Naive B cell (primary cell): ENCODE measurements at regions not wholly inside any gene's neighbourhood (a gene's known extent, or its start where the extent isn't known, plus 50 kb on each side); places are given as distances from the start of the nearest gene placed in this dataset.
"Not testable (repeated sequence)": the region's sequence is repeated elsewhere in the genome, so short reads cannot be mapped to it uniquely, and the experiment has no call there.

Experiments used
- ATAC-seq, 2 donors: fragments of 150-1000 bp; cut with Tn5 transposase; 2 replicates each; pipeline ENCODE4 v1.10.0; 2021; ENCODE audit warnings: low read depth in 2 of 2, mild to moderate bottlenecking in 2 of 2, moderate library complexity in 2 of 2
- DNase-seq: peaks from one replicate; pipeline ENCODE4 v3.0.0; 2022
- H3K27ac Mint-ChIP-seq, 6 donors: one replicate each; pipeline ENCODE4 v1.8.0; 2020 to 2022; ENCODE audit warnings: mild to moderate bottlenecking in 6 of 6, mixed read lengths in 6 of 6, moderate library complexity in 5 of 6, inconsistent platforms in 2 of 6
- H3K27me3 Mint-ChIP-seq, 3 donors: one replicate each; pipeline ENCODE4 v1.8.0; 2021 to 2022; ENCODE audit warnings: mixed read lengths in 3 of 3, mild to moderate bottlenecking in 1 of 3
- H3K36me3 Mint-ChIP-seq, 2 donors: one replicate each; pipeline ENCODE4 v1.8.0; 2020 to 2022; ENCODE audit warnings: mixed read lengths in 2 of 2, inconsistent platforms in 1 of 2, mild to moderate bottlenecking in 1 of 2
- H3K4me1 Mint-ChIP-seq, 3 donors: one replicate each; pipeline ENCODE4 v1.8.0; 2020 to 2022; ENCODE audit warnings: mixed read lengths in 3 of 3, inconsistent platforms in 1 of 3, mild to moderate bottlenecking in 1 of 3, moderate library complexity in 1 of 3
- H3K4me3 Mint-ChIP-seq, 8 donors: one replicate each; pipeline ENCODE4 v1.8.0; 2020 to 2022; ENCODE audit warnings: mild to moderate bottlenecking in 8 of 8, mixed read lengths in 8 of 8, moderate library complexity in 8 of 8, inconsistent platforms in 2 of 8
- H3K9me3 Mint-ChIP-seq, 7 donors: one replicate each; pipeline ENCODE4 v1.8.0; 2020 to 2022; ENCODE audit warnings: mixed read lengths in 7 of 7, mild to moderate bottlenecking in 5 of 7, inconsistent platforms in 2 of 7, moderate library complexity in 1 of 7

- Mint-ChIP-seq H3K9me3 (peaks cover 0 to 10% (median 5%) of the 10 kb centered on the region in 7 donors), H3K36me3 (no peaks in the 10 kb centered on the region), H3K4me1 (peaks cover 10 to 19% (median 16%) of the 10 kb centered on the region in 3 donors), H3K27ac (peak overlapping the region in 1 of 6 donors; percentile 79), H3K27me3 (no peaks in the 10 kb centered on the region), H3K4me3 (peak overlapping the region in 1 of 8 donors; percentile 36)
- DNase-seq: no peak
- ATAC-seq: no peak
Measured at GRCh38 chr12:24349051-24349799, 399.8 kb upstream of the SOX5 start.

GRCh38 chr12:24348180-24348579 lies 398.7 kb upstream of the SOX5 start:
- not testable (repeated sequence) for H3K9me3 Mint-ChIP-seq, ATAC-seq, H3K27ac Mint-ChIP-seq, DNase-seq, H3K27me3 Mint-ChIP-seq, H3K4me3 Mint-ChIP-seq, H3K36me3 Mint-ChIP-seq
- H3K4me1 Mint-ChIP-seq: peaks cover 10 to 19% (median 16%) of the 10 kb centered on the region in 3 donors

GRCh38 chr12:24328261-24328660 lies 378.8 kb upstream of the SOX5 start:
- Mint-ChIP-seq H3K9me3 (peaks cover 0 to 2% (median 0%) of the 10 kb centered on the region in 7 donors), H3K27ac (no peak overlapping the region), H3K4me3 (no peak overlapping the region), H3K4me1 (no peaks in the 10 kb centered on the region), H3K36me3 (no peaks in the 10 kb centered on the region), H3K27me3 (no peaks in the 10 kb centered on the region)
- DNase-seq (no peak), ATAC-seq (no peak)

GRCh38 chr12:24325331-24325730 lies 375.9 kb upstream of the SOX5 start:
- ATAC-seq: no peak
- no peak overlapping the region for H3K4me3 Mint-ChIP-seq
- no peak overlapping the region for H3K27ac Mint-ChIP-seq
- H3K27me3 Mint-ChIP-seq: no peaks in the 10 kb centered on the region
- peaks cover 0 to 2% (median 0%) of the 10 kb centered on the region in 7 donors for H3K9me3 Mint-ChIP-seq
- H3K4me1 Mint-ChIP-seq: no peaks in the 10 kb centered on the region
- H3K36me3 Mint-ChIP-seq: no peaks in the 10 kb centered on the region
- DNase-seq: no peak

- Mint-ChIP-seq H3K4me1 (peaks cover 9 to 21% (median 13%) of the 10 kb centered on the region in 3 donors), H3K27me3 (no peaks in the 10 kb centered on the region), H3K9me3 (peaks cover 0 to 1% (median 0%) of the 10 kb centered on the region in 7 donors), H3K4me3 (peak overlapping the region in 2 of 8 donors; percentile 0 to 29), H3K36me3 (no peaks in the 10 kb centered on the region), H3K27ac (no peak overlapping the region)
- DNase-seq (no peak), ATAC-seq (peak; percentile 72 to 77)
Measured at GRCh38 chr12:24307716-24308335, 358.4 kb upstream of the SOX5 start.

GRCh38 chr12:24307153-24307552 lies 357.7 kb upstream of the SOX5 start:
- peak overlapping the region in 2 of 6 donors; percentile 33 to 52 for H3K27ac Mint-ChIP-seq

GRCh38 chr12:24306001-24306400 lies 356.5 kb upstream of the SOX5 start:
- ATAC-seq (no peak), DNase-seq (no peak)
- Mint-ChIP-seq H3K4me1 (peaks cover 9 to 21% (median 13%) of the 10 kb centered on the region in 3 donors), H3K27ac (no peak overlapping the region), H3K36me3 (no peaks in the 10 kb centered on the region), H3K9me3 (peaks cover 0 to 1% (median 0%) of the 10 kb centered on the region in 7 donors), H3K4me3 (peak overlapping the region in 1 of 8 donors; percentile 41), H3K27me3 (no peaks in the 10 kb centered on the region)

More at GRCh38 chr12:24307153-24307552, 357.7 kb upstream of the SOX5 start:
- Mint-ChIP-seq H3K27me3 (no peaks in the 10 kb centered on the region), H3K4me3 (peak overlapping the region in 2 of 8 donors; percentile 26 to 37), H3K9me3 (peaks cover 0 to 1% (median 0%) of the 10 kb centered on the region in 7 donors), H3K36me3 (no peaks in the 10 kb centered on the region), H3K4me1 (peaks cover 9 to 21% (median 13%) of the 10 kb centered on the region in 3 donors)
- ATAC-seq: no peak
- DNase-seq: no peak

GRCh38 chr12:24304285-24304684 lies 354.8 kb upstream of the SOX5 start:
- Mint-ChIP-seq H3K4me3 (no peak overlapping the region), H3K9me3 (peaks cover 0 to 1% (median 0%) of the 10 kb centered on the region in 7 donors), H3K27ac (no peak overlapping the region), H3K36me3 (no peaks in the 10 kb centered on the region), H3K27me3 (no peaks in the 10 kb centered on the region), H3K4me1 (peaks cover 9 to 21% (median 13%) of the 10 kb centered on the region in 3 donors)
- DNase-seq (no peak), ATAC-seq (no peak)

GRCh38 chr12:24302708-24303107 lies 353.2 kb upstream of the SOX5 start:
- no peak for ATAC-seq
- Mint-ChIP-seq H3K27ac (no peak overlapping the region), H3K36me3 (no peaks in the 10 kb centered on the region), H3K9me3 (peaks cover 0 to 1% (median 0%) of the 10 kb centered on the region in 7 donors), H3K4me3 (no peak overlapping the region), H3K4me1 (peaks cover 5 to 13% (median 8%) of the 10 kb centered on the region in 3 donors), H3K27me3 (no peaks in the 10 kb centered on the region)
- no peak for DNase-seq

- no peaks in the 10 kb centered on the region for H3K4me1 Mint-ChIP-seq
- H3K27ac Mint-ChIP-seq: no peak overlapping the region
- H3K4me3 Mint-ChIP-seq: no peak overlapping the region
- H3K9me3 Mint-ChIP-seq: no peaks in the 10 kb centered on the region
- no peaks in the 10 kb centered on the region for H3K27me3 Mint-ChIP-seq
- no peak for DNase-seq
- H3K36me3 Mint-ChIP-seq: no peaks in the 10 kb centered on the region
- no peak for ATAC-seq
Measured at GRCh38 chr12:24297516-24297915, 348.0 kb upstream of the SOX5 start.

- H3K36me3 Mint-ChIP-seq: no peaks in the 10 kb centered on the region
- no peaks in the 10 kb centered on the region for H3K9me3 Mint-ChIP-seq
- H3K4me3 Mint-ChIP-seq: no peak overlapping the region
- no peak for DNase-seq
- no peak overlapping the region for H3K27ac Mint-ChIP-seq
- H3K27me3 Mint-ChIP-seq: no peaks in the 10 kb centered on the region
- no peaks in the 10 kb centered on the region for H3K4me1 Mint-ChIP-seq
- no peak for ATAC-seq
Measured at GRCh38 chr12:24293549-24293948, 344.1 kb upstream of the SOX5 start.

- DNase-seq (no peak), ATAC-seq (no peak)
- Mint-ChIP-seq H3K4me1 (no peaks in the 10 kb centered on the region), H3K9me3 (no peaks in the 10 kb centered on the region), H3K4me3 (no peak overlapping the region), H3K27ac (no peak overlapping the region), H3K36me3 (no peaks in the 10 kb centered on the region), H3K27me3 (no peaks in the 10 kb centered on the region)
Measured at GRCh38 chr12:24287963-24288362, 338.5 kb upstream of the SOX5 start.

GRCh38 chr12:24285448-24285847 lies 336.0 kb upstream of the SOX5 start:
- H3K27me3 Mint-ChIP-seq: no peaks in the 10 kb centered on the region
- no peak for ATAC-seq
- H3K27ac Mint-ChIP-seq: no peak overlapping the region
- no peak overlapping the region for H3K4me3 Mint-ChIP-seq
- DNase-seq: no peak
- no peaks in the 10 kb centered on the region for H3K4me1 Mint-ChIP-seq
- no peaks in the 10 kb centered on the region for H3K36me3 Mint-ChIP-seq
- H3K9me3 Mint-ChIP-seq: no peaks in the 10 kb centered on the region

- DNase-seq (no peak), ATAC-seq (no peak)
- Mint-ChIP-seq H3K4me3 (no peak overlapping the region), H3K4me1 (no peaks in the 10 kb centered on the region), H3K9me3 (no peaks in the 10 kb centered on the region), H3K36me3 (no peaks in the 10 kb centered on the region), H3K27ac (no peak overlapping the region), H3K27me3 (no peaks in the 10 kb centered on the region)
Measured at GRCh38 chr12:24281341-24281740, 331.9 kb upstream of the SOX5 start.
